Right atrium auricular region (tissue), 2 donors: ENCODE measurements at regions not wholly inside any gene's neighbourhood (a gene's known extent, or its start where the extent isn't known, plus 50 kb on each side); places are given as distances from the start of the nearest gene placed in this dataset.
A peak's percentile ranks its signal among the peaks of the same experiment; 100 is the strongest.

Source experiments
- DNase-seq: peaks from one replicate; pipeline ENCODE4 v3.0.0-alpha.2; 2019; ENCODE audit warnings: low spot score
- H3K27ac ChIP-seq, 2 donors: fragments of 200-600 bp; sonication (generic); 1 replicate in 1 of 2; 2 replicates in 1 of 2; pipeline ENCODE4 v1.5.1; 2016 to 2019
- H3K27me3 ChIP-seq, 2 donors: fragments of 200-600 bp; sonication (generic); one replicate each; pipeline versions ENCODE4 v1.5.1 to v1.6.0; 2017 to 2019
- H3K36me3 ChIP-seq: fragments of 200-600 bp; sonication (generic); one replicate; pipeline ENCODE4 v1.5.1; 2016
- H3K4me1 ChIP-seq, 2 donors: fragments of 200-600 bp; sonication (generic); one replicate each; pipeline versions ENCODE4 v1.5.1 to v1.6.0; 2017 to 2019
- H3K4me3 ChIP-seq, 2 donors: fragments of 200-600 bp; sonication (generic); 1 replicate in 1 of 2; 2 replicates in 1 of 2; pipeline ENCODE4 v1.5.1; 2017 to 2019; ENCODE audit warnings: mild to moderate bottlenecking in 1 of 2, moderate library complexity in 1 of 2
- H3K9me3 ChIP-seq, 2 donors: fragments of 200-600 bp; sonication (generic); one replicate each; pipeline ENCODE4 v1.5.1; 2019
- TF ChIP-seq, protein P1 (sequence below), 2 donors: fragments of 200-600 bp; sonication (generic); IDR thresholded peaks; one replicate each; pipeline ENCODE4 v1.5.1; 2019; ENCODE audit warnings: antibody characterized with exemption in 2 of 2

DNA sequence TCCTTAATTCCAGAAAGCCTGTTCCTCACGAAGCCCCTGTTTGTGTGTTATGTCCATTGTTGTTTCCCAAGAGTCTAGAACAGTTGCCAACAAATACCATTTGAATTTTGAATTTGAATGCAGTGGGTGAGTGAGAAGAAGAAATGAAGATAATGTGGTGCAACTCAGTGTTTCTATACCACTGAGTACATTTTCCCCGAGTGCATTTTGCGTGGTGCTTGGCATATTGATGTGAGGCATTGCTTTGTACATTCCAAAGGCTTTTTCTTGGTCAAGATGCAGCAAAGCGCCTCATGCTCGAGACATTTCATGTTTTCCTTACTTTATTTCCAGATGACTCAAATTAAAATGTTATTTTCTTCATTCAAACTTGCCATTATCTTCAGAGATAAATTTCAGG is 253.1 kb upstream of the RPS6KA3 start:
- no peaks in the 10 kb centered on the region for H3K27me3 ChIP-seq
- no peak overlapping the region for H3K27ac ChIP-seq
- H3K4me3 ChIP-seq: no peak overlapping the region
- DNase-seq: no peak
- H3K4me1 ChIP-seq: no peaks in the 10 kb centered on the region
- H3K36me3 ChIP-seq: no peaks in the 10 kb centered on the region
- no peaks in the 10 kb centered on the region for H3K9me3 ChIP-seq
- TF ChIP-seq, protein P1, sequence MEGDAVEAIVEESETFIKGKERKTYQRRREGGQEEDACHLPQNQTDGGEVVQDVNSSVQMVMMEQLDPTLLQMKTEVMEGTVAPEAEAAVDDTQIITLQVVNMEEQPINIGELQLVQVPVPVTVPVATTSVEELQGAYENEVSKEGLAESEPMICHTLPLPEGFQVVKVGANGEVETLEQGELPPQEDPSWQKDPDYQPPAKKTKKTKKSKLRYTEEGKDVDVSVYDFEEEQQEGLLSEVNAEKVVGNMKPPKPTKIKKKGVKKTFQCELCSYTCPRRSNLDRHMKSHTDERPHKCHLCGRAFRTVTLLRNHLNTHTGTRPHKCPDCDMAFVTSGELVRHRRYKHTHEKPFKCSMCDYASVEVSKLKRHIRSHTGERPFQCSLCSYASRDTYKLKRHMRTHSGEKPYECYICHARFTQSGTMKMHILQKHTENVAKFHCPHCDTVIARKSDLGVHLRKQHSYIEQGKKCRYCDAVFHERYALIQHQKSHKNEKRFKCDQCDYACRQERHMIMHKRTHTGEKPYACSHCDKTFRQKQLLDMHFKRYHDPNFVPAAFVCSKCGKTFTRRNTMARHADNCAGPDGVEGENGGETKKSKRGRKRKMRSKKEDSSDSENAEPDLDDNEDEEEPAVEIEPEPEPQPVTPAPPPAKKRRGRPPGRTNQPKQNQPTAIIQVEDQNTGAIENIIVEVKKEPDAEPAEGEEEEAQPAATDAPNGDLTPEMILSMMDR (IDR thresholded peaks at IDR 0.05): no peak

DNA sequence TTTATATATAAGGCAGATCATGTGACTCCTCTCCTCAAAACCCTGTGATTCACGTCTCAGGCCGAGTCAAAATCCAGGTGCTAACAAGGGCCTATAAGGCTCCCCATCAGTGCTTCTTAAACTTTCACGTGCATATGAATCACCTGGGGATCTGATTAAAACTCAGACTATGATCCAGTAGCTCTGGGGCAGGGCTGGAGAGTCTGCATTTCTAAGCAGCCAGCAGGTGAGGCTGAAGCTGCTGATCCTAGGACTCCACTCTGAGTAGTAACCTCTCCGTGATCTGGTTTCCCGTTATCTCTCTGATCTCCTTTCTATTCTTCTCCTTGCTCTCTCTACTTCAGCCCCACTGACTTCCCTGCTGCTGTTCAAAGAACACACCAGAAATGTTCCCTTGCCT is 252.4 kb upstream of the RPS6KA3 start:
- Histone ChIP-seq H3K4me1 (no peaks in the 10 kb centered on the region), H3K4me3 (no peak overlapping the region), H3K27me3 (no peaks in the 10 kb centered on the region), H3K9me3 (no peaks in the 10 kb centered on the region), H3K27ac (no peak overlapping the region), H3K36me3 (no peaks in the 10 kb centered on the region)
- DNase-seq: no peak
- TF ChIP-seq, protein P1 (IDR thresholded peaks at IDR 0.05): no peak

DNA sequence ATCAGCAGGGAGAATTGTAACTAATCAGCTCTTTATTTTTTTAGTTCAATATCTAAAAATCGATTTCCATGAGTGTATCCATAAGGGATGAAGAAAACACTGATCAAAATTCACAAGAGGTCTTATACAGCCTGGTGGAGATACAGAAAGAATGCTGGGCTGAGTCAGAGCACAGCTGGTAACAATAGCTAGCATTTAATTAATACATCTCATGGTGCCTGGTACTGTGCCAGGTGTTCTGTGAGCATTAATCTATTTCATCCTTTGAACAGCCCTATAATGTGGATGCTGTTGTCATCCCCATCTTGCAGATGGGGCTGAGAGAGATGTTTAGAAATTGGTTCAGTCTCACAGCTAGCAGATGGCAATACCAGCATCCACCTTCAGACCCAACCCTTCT is 250.9 kb upstream of the RPS6KA3 start:
- H3K27ac ChIP-seq: no peak overlapping the region
- no peak for DNase-seq
- no peak overlapping the region for H3K4me3 ChIP-seq
- H3K27me3 ChIP-seq: no peaks in the 10 kb centered on the region
- no peaks in the 10 kb centered on the region for H3K9me3 ChIP-seq
- no peaks in the 10 kb centered on the region for H3K4me1 ChIP-seq
- no peaks in the 10 kb centered on the region for H3K36me3 ChIP-seq
- TF ChIP-seq, protein P1 (IDR thresholded peaks at IDR 0.05): no peak

DNA sequence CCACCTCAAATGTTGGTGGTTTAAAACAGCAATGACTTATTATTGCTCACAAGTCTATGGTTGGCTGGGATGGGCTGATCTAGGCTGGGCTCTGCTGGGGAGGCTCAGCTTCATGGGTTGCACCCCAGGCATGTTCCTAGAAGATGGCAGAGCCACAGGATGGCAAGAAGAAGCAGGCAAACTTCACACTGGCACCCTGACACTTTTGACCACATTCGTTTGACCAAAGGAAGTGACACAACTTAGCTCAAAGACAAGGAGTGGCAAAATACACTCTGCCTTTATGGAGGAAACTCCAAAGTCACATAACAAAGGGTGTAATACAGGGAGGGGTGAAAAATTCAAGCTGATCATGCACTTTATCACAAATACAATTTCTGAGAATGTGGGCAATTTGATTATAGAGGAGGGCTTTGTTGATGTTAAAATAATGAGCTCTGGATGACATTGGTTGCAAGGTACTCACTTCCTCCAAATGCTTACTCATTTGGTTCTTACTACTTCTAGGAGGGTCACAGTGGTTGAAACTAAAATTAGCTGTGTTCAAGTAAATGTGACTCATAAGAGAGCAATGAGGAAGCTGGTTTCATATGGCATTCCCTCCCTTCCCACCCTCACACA is 249.2 kb upstream of the RPS6KA3 start:
- DNase-seq: no peak
- Histone ChIP-seq H3K27me3 (no peaks in the 10 kb centered on the region), H3K36me3 (no peaks in the 10 kb centered on the region), H3K4me1 (no peaks in the 10 kb centered on the region), H3K27ac (peak overlapping the region in 1 of 2 donors; percentile 16), H3K4me3 (no peak overlapping the region), H3K9me3 (no peaks in the 10 kb centered on the region)
- TF ChIP-seq, protein P1 (IDR thresholded peaks at IDR 0.05): no peak

DNA sequence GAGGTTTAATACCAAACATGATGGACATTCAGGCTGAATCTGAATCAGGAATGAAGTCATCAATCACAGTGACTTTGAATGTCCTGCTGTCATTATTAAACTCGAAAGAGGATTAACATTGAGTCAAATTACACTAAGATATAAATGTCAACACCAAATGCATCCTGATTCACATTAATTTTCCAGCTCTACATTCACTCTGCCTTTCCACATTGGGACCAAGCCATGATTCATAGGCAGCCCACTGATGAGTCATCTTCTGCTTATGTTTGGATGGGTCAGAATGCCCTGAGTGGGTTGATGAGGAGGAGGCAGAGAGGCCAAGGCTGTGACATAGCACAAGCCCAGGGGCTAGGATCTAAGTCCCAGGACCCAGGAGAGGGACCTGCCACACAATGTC is 247.6 kb upstream of the RPS6KA3 start:
- TF ChIP-seq, protein P1 (IDR thresholded peaks at IDR 0.05): no peak
- Histone ChIP-seq H3K27me3 (no peaks in the 10 kb centered on the region), H3K4me3 (no peak overlapping the region), H3K4me1 (no peaks in the 10 kb centered on the region), H3K36me3 (no peaks in the 10 kb centered on the region), H3K27ac (no peak overlapping the region), H3K9me3 (no peaks in the 10 kb centered on the region)
- no peak for DNase-seq

DNA sequence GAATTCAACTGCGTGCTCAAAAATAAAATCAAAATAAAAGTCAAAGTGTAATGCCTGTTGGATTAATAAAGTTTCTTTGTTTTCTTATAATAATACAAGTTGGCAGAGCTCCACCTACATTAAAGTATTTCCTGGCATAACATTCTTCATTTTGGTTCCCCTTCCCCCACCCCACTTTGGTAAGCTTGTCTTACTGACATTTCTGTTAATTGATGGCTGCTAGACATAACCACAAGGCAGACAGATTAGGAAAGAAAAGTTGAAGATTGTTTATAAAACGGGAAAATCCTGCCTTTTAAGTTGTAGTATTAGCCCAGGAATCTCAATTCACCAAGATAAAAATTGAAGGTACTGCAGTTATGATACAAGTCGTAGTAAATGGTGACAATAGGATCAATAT is 246.5 kb upstream of the RPS6KA3 start:
- H3K4me3 ChIP-seq: no peak overlapping the region
- H3K36me3 ChIP-seq: no peaks in the 10 kb centered on the region
- DNase-seq: no peak
- no peaks in the 10 kb centered on the region for H3K27me3 ChIP-seq
- no peaks in the 10 kb centered on the region for H3K4me1 ChIP-seq
- no peak overlapping the region for H3K27ac ChIP-seq
- TF ChIP-seq, protein P1 (IDR thresholded peaks at IDR 0.05): no peak
- no peaks in the 10 kb centered on the region for H3K9me3 ChIP-seq
